Hippocampal formation (tissue), 2 donors: ENCODE measurements at regions not wholly inside any gene's neighbourhood (a gene's known extent, or its start where the extent isn't known, plus 50 kb on each side); places are given as distances from the start of the nearest gene placed in this dataset.

ENCODE experiments used
- DNase-seq, 2 donors: peaks; one replicate each; lab custom pipeline; 2025; lab: John Stamatoyannopoulos, UW

DNA sequence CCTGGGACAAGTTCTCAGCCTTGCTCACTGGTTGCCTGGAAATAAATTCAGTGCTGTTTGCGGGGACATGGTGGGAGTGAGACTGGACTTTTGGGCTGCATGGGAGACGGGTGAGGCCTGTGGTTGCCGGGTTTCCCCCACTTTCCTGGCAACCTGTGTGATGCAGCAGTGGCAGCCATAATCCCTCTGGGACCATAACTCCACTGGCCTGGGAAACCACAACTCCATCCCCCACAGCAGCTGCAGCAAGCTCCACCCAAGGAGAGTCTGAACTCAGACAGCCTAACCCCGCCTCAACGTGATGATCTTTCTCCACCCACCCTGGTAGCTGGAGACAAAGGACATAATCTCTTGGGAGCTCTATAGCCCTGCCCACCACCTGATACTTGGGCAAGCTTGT, 349.9 kb downstream of the PIK3R1 start:
- DNase-seq = no peak

DNA sequence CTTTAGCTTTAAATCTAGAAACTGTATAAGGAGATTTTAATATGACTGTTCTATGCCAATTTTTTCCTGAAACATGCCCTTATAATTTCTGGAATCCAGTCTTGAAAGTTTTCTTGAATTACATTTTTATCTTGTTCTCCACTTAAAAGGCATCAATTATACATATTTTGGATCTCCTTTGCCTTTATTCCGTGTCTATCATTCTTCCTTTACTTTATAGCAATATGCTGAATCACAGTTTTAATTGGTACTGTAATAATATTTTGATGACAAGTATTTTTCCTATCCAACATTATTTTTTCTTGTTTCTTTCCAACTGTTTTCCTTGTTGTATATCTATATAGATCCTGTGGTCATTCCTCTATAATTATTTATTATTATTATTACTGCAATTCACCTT, 361.2 kb downstream of the PIK3R1 start:
- no peak for DNase-seq

DNA sequence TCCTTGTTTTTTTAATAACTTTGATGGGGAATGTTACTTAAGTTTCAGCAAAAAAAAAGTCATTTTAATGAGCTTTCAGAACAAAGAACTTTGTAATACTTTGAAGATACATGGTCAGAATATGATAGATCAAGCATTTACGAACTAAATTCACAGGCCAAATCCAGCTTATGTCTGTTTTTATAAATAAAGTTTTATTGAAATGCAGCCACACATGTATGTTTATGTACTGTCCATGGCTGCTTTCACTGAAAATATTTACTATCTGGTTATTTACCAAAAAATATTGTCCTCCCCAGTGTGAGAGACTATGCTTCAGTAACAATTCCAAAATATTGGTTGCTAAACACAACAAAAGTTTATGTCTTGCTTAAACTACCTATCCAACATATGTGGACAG, 366.7 kb downstream of the PIK3R1 start:
- no peak for DNase-seq

DNA sequence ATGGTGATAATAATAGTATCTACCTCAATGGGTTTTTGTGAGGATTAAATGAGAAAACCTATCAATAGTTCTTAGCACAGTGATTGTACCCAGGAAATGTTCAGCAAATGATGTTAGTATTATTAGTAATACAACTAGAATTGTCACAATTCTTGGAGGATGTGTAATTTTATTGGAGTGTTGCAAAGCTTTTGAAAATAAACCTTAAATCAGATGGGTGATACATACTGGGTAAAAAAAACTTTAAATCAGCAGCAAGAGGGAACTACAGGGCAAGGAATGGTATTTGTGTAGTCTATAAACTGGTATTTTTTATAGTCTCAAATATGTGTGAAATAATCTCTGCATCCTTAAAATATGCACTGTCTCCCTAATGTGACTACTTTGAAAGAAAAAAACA, 371.6 kb downstream of the PIK3R1 start:
- DNase-seq = no peak

DNA sequence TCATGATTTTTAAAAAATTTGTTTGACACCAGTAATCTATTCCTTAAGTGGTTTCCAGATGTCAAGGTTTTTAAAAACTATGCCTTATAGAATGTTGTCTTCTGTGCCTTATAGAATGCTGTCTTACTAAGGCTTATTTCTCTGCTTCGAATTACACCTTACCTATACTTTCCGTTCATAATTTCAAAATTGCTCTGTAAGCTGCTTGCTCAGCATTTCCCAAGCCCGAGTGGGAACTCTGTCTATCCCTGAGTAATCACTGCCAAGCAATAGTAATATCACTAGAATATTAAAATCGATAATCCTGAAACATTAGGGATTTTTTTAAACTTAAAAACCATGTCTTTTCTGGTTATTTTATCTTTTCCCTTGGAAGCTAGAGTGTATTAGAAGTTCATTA, 376.3 kb downstream of the PIK3R1 start:
- DNase-seq = no peak

DNA sequence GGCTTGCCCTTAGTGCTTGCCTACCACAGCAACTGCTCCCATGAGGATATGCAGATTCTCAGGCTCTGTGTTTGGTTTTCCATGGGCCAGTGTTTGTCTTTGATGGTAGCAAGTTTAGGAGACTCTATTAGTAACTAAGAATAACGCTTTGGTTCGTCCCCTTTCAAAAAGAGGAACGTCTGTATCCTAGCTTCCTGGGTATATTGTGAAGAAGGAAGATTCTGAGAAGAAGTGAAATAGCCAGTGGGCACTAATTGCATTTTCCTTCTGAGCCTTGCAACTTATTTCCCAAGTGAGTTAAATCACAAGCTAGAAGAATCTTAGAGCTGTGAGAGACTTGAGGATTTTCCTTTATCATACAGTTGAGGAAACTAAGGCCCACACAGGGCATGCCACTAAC, 376.8 kb downstream of the PIK3R1 start:
- no peak for DNase-seq

DNA sequence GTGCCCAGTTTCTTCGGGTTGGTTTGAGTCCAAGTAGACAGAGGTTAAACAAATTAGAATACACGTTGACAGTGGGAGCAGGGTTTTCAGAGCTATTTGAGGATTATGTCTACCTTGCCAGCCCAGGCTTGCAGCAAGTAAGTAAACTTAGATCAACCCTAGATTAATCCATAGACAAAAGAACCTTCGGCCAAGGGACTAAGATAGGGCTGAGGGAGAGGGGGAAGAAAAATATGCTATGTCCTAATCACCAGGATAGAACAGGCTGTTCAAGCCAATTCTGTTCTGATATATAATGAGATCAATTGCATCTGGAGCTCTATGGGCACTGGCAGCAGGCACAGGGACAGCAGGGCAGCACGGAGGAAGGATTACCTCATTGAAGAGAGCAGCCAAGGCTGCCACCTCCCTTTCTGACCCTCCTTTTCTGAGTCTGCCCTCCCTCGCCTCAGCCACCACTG, 377.7 kb downstream of the PIK3R1 start:
- DNase-seq = no peak

DNA sequence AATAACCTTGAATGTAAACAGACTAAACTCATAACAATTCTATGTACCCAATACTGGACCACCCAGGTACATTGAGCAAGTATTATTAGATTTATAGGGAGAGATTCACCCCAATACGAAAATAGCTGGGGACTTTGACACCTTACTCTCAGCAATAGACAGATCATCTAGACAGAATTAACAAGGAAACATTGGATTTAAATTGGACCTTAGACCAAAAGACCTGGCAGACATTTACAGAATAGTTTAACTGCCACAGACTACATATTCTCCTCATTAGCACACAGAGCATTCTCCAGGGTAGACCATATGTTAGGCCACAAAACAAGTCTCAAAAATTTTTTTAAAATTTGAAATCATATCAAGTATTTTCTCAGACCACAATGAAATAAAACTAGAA, 397.4 kb downstream of the PIK3R1 start:
- no peak for DNase-seq

DNA sequence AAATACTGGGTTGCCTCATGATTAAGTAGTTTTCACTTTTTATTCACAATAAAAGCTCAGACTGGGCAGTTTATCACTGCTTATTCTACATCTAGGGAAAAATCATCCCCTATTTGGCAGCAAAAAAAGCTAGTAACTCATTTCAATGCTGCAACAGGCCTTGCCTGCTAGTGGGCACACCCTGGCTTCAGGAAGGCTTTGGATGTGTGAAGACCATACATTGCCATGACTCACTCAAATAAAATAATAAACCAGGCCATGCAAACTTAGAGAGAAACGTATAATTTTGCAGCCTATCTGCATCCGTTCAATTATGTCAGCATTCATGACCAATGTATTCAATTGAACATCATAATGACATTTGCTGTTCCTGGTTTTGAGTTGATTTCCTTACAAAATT, 402.9 kb downstream of the PIK3R1 start:
- no peak for DNase-seq

DNA sequence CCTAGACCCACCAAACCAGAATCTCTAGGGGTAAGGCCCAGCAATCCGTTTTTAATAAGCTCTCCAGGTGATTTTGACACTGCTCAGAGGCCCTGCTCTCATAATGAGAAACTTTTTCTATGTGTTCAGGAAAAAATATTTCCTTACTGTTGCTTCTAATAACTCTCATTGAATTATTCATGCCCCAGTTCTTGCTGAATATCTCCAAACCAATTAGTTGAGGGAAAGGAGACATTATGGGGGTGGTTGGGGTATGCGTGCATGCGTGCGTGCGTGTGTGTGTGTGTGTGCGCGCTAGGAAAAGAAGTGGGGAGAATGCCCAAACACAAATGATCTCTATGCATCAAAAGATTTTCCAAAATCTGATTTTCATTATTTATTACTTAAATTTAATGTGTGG, 411.4 kb downstream of the PIK3R1 start:
- DNase-seq = no peak

DNA sequence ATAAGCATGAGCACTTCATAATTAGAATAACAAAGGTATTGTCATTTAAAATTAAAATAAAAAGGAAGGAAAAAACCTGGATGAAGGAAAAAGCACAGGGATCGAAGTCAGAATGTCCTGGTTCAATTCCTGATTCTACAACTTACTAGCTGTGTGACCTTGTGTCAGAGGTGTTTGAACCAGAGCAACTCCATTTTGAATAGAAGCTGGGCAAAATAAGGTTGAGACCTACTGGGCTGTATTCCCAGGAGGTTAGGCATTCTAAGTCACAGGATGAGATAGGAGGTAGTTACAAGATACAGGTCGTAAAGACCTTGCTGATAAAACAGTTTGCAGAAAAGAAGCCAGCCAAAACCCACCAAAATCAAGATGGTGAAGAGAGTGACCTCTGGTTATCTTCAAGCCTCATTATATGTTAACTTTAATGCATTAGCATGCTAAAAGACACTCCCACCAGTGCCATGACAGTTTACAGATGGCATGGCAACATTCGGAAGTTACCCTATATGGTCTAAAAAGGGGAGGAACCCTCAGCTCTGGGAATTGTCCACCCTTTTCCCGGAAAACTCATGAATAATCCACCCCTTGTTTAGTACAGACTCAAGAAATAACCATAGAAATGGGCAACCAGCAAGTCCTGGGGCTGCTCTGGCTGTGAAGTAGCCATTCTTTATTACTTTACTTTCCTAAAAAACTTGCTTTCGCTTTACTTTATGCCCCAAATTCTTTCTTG, 412.7 kb downstream of the PIK3R1 start:
- DNase-seq = no peak

DNA sequence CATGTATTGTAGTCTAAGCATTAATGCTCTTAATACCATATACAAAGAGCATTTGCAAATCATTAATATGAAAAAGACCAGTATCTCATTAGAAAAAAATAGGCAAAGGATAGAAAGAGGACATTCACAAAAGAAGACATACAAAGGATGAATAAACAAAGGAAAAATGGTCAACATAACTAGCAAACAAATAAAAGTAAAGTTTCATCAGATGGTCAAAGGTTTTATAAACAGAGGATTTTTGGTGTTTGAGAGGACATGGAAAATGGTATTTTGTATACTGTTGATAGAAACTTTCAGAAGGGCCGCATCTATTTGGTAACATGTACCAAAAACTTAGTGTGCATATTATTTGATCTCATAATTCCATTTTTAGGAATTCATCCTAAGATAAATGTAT, 414.8 kb downstream of the PIK3R1 start:
- DNase-seq = no peak

DNA sequence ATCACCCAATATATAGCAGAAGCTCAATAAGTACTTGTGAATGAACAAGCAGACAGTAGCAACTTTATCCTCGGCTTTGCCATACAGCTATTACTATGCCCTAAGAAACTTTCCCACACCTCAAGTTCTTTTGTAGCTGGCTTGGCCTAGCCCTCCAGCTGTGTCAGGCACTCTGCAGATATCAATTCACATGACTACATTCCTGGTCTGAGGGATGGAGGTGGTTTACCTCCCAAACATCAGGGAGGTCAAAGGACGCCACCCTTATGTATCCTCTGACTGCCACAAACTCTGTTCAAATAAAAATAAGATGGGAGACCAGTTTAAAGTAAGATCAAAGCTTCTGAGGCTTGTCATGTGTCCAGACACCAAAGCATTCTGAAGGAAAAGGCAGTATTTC, 416.3 kb downstream of the PIK3R1 start:
- no peak for DNase-seq

DNA sequence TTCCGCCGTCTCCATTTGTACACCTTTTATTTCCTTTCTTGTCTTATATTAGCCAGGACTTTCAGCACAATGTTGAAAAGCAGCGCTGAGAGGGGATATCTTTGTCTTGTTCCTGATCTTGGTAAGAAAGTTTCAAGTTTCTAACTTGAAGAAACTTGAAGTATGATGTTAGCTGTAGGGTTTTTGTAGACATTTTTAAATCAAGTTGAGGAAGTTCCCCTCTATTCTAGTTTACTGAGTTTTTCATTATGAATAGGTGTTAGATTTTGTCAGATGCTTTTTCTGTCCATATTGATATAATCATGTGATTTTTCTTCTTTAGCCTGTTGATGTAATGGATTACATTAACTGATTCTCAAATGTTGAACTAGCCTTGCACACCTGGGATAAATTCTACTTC, 425.7 kb downstream of the PIK3R1 start:
- DNase-seq = no peak

DNA sequence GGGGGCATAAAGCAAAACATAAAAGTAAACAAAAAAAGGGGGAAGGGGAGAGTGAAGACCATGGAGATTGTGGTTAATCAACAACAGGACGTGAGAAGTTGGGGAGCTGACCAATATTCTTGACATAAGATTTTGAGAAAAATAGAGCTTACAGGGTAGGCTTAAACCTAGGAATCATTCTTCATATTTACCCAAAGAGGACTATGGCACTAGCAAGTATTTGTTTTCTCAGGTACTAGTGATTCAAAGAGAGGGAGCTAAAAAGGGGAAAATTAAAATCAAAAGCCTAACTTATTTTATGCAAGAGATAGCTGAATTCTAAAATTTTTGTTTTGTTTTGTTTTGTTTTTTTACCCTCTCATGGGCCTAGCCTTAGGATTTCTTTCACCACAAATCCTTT, 427.5 kb downstream of the PIK3R1 start:
- no peak for DNase-seq

DNA sequence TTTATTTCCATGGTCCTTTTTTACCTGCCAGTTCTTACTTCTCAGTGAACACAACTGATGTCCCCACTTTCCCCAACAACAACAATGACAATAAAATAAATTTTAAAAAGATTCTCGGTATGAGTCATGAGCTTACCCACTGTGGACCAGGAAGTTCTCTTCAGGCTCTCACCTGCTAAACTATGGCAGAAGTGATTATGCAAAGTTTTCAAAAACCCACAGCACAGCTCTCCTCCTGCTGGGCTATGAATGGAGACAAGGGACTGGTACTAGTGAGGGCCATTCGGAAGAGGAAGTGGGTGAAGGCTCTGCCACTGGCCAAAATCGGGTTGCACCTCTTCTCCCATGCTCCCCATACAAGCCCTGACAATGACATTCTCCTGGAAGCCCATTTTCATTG, 429.4 kb downstream of the PIK3R1 start:
- no peak for DNase-seq

DNA sequence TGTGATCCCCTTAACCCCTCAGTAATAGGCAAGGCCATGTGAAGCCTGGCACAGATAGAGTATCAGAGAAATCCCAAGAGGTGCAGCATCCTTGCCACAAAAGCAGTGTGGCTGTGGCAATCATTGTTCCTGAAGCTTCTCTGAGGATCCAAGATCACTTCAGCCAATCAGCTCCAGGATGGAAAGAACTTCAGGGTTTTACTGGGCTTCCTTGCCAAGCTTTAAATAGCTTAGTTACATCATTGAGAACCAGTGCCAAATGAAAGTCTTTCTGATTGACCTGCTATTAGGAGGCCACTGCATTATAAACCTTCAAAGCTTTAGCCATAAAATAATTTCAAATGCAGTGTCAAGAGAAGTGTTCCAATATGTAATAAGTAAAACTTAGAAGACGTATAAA, 430.6 kb downstream of the PIK3R1 start:
- no peak for DNase-seq

DNA sequence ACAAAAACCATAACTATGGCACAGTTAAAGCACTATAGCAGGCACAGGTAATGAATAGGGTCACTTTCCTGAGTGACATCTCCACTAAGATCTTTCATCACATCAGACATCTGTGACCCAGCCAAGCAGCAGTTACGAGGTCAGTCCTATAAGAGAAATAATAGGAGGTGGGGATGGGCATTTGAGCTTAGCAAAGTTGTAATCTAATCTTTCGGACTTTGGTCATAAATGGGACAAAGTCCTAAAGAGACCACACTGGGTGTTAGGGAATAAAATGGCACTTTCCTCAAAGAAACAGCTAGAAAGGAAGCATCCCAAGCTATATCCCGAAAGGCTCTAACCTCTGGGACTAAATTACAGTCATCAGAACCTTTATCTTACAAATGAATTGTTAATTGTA, 432.2 kb downstream of the PIK3R1 start:
- no peak for DNase-seq

DNA sequence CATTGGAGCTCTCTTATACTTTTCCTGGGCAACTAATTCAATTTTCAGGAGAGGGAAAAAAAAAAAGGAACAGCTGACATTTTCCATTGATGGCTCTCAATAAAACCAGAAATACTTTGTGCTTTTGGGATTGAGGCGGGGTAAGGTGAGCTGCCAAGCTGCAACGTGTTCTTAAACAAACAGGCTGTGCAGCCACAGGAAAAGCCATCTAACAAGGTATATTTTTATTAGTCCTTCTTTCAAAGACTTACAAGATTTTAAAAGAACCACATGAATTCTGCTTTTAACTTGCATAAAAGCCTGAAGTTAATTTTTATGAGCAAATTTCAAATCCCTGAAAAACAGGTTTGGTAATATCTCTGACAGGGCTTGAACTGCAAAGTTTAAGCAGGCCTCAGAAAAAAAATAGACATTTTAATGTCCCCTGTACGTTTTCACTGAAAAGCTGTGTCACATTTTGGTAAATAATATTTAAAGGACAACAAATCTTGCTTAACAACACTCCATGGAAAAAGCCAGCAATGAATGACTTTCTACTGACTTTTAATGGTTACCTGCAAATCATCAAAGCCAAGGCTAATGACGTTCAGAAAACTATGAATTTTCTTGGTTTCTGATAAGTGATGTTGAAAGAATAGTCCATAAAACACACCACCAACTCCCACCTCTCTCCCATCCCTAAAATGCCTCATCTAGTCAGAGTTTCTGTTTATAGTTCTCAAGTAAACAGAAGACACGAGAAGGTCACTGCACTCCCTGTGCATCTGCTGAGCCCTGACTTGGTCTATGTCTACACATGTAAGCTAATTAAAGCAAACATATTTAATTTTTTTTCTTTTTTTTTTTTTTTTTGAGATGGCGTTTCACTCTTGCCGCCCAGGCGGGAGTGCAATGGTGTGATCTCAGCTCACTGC, 433.6 kb downstream of the PIK3R1 start:
- no peak for DNase-seq

DNA sequence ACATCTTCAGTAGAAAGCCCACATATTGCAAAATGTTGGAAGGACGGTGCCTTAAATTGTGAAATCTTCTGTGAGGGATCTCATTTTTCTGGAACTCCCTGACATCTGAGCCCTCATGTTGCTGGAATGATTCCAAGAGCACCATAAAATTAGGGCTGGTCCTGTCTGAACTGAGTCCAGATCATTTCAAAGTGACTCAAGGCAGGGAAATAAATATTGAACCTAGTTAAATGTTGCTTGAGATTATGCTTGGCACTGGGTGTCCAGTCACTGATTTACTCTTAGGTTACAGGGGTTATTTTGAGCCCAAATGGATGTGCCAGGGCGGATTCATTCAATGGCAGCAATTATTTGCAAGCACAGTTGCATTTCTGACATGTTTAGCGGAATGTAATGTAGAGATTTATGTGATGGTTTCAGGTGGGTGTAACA, 437.0 kb downstream of the PIK3R1 start:
- no peak for DNase-seq

DNA sequence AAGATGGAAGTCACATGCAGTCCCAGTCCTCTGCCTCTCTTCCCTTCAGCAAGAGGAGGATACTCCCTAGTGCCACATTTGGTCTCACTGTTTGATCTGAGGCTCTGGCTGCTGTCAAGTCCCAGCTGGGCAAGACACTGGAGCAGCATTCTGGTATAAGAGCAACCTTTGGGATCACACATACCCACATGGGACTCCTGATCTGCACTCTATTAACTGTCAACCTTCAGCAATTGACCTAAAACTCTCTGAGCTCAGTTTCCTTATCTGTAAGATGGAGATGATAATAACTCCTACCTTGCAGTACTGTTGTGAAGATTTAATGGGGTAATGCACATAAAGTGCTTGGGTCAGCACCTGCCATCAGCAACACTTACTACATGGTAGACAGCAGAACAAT, 437.9 kb downstream of the PIK3R1 start:
- no peak for DNase-seq

DNA sequence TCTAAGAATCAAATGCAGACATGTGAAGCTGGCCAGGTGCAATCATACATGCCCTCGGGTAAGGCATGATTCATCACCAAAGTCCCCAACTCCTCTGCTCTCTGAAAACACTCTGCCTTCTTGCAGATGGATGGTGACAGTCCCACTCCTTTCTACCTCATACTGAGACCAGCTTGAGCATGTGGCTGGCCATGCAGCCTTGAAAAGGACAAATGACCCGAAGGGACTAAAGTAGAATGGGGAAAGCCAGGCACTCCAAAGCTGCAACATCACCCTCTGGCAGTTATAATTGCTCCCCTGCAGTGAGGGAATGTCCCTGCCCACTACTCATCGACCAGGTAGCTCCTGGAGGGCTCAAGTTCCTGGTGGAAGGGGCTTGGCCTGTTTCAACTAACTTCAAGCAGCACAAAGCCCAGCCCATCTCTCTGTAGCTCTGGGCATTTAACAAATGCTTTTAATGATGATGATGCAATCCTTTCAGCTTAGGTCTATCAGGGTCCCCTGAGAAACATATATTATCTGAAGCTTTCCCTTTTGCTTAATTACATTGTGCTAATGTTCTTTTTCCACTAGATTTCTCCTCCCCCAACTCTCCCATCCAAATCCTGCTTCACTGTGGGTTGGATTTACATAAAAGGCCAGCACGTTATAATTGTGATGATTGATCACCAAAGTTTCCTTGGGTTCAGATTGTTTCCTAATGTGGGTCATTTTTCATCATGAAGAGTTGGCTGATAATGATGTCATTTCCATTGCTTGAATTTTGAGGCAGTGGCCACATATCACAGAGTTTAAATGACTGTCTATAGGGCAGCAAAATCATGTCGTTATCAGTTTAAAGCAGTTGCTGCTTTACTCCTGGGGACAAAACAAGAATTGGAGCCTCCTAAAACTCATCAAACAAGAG, 436.5 kb upstream of the SLC30A5 start:
- no peak for DNase-seq
